HepG2 (cell line): ENCODE measurements at regions not wholly inside any gene's neighbourhood (a gene's known extent, or its start where the extent isn't known, plus 50 kb on each side); places are given as distances from the start of the nearest gene placed in this dataset.

ENCODE experiments used
- ARID2 ChIP-seq: sonication (generic); formaldehyde crosslinking; IDR thresholded peaks from 2 replicates; pipeline ENCODE4 v1.8.1; 2022; ENCODE audit warnings: mild to moderate bottlenecking, missing genetic modification reagents, borderline replicate concordance
- JUN ChIP-seq: sonication (generic); formaldehyde crosslinking; IDR thresholded peaks from 2 replicates; pipeline ENCODE4 v1.4.0; 2020; ENCODE audit warnings: mild to moderate bottlenecking, missing genetic modification reagents
- MAFF ChIP-seq: IDR thresholded peaks from 2 replicates; pipeline ENCODE4 v1.6.1; 2011; ENCODE audit warnings: low read depth, low read length, improper control_type of control experiment
- PAF1 ChIP-seq: IDR thresholded peaks from 2 replicates; pipeline ENCODE4 v1.6.1; 2016; ENCODE audit warnings: missing genetic modification reagents, missing compliant biosample characterization
- RXRB ChIP-seq: IDR thresholded peaks from 2 replicates; pipeline ENCODE4 v1.6.1; 2016; ENCODE audit warnings: borderline replicate concordance, missing genetic modification reagents, missing compliant biosample characterization
- SP1 ChIP-seq, 2 experiments: fragments of 450-650 bp in 1 of 2; sonication (generic) in 1 of 2; formaldehyde crosslinking in 1 of 2; IDR thresholded peaks; 2 replicates each; pipeline versions ENCODE4 v1.4.0 to v1.6.1; 2016 to 2020; ENCODE audit warnings: missing genetic modification reagents in 1 of 2
- ZBTB8A ChIP-seq: sonication (generic); formaldehyde crosslinking; IDR thresholded peaks from 2 replicates; pipeline ENCODE4 v1.4.0; 2020; ENCODE audit warnings: mild to moderate bottlenecking, low read depth, missing genetic modification reagents, borderline replicate concordance
- ZFP41 ChIP-seq: sonication (generic); formaldehyde crosslinking; IDR thresholded peaks from 2 replicates; pipeline ENCODE4 v1.4.0; 2020; ENCODE audit warnings: mild to moderate bottlenecking, missing genetic modification reagents, borderline replicate concordance
- ZNF224 ChIP-seq: sonication (generic); formaldehyde crosslinking; IDR thresholded peaks from 2 replicates; pipeline ENCODE4 v1.5.0; 2020; ENCODE audit warnings: mild to moderate bottlenecking, missing genetic modification reagents
- ZNF292 ChIP-seq: sonication (generic); formaldehyde crosslinking; IDR thresholded peaks from 2 replicates; pipeline ENCODE4 v1.8.1; 2022; ENCODE audit warnings: mild to moderate bottlenecking, low read depth, missing genetic modification reagents, borderline replicate concordance
- ZNF550 ChIP-seq: sonication (generic); formaldehyde crosslinking; IDR thresholded peaks from 2 replicates; pipeline ENCODE4 v1.4.0; 2020; ENCODE audit warnings: mild to moderate bottlenecking, missing genetic modification reagents, borderline replicate concordance
- ZNF558 ChIP-seq: sonication (generic); formaldehyde crosslinking; IDR thresholded peaks from 2 replicates; pipeline ENCODE4 v1.9.0; 2022; ENCODE audit warnings: mild to moderate bottlenecking, missing genetic modification reagents, borderline replicate concordance
- TF ChIP-seq, protein P1 (sequence below), 2 experiments: sonication (generic) in 1 of 2; formaldehyde crosslinking in 1 of 2; IDR thresholded peaks; 2 replicates each; pipeline versions ENCODE4 v1.4.0 to v1.6.1; 2018 to 2020; ENCODE audit warnings: missing genetic modification reagents in 2 of 2, borderline replicate concordance in 1 of 2, low read depth in 1 of 2, mild to moderate bottlenecking in 1 of 2, missing biosample characterization in 1 of 2
- TF ChIP-seq, protein P2 (sequence below): sonication (generic); formaldehyde crosslinking; IDR thresholded peaks from 2 replicates; pipeline ENCODE4 v1.4.0; 2020; ENCODE audit warnings: mild to moderate bottlenecking, low read depth, missing genetic modification reagents
- TF ChIP-seq, protein P3 (sequence below): sonication (generic); formaldehyde crosslinking; IDR thresholded peaks from 2 replicates; pipeline ENCODE4 v1.4.0; 2020; ENCODE audit warnings: missing genetic modification reagents
- TF ChIP-seq, protein P4 (sequence below): sonication (generic); formaldehyde crosslinking; conservative IDR thresholded peaks from 2 replicates; pipeline ENCODE4 v1.8.0; 2022; ENCODE audit warnings: mild to moderate bottlenecking, moderate library complexity, missing genetic modification reagents

DNA sequence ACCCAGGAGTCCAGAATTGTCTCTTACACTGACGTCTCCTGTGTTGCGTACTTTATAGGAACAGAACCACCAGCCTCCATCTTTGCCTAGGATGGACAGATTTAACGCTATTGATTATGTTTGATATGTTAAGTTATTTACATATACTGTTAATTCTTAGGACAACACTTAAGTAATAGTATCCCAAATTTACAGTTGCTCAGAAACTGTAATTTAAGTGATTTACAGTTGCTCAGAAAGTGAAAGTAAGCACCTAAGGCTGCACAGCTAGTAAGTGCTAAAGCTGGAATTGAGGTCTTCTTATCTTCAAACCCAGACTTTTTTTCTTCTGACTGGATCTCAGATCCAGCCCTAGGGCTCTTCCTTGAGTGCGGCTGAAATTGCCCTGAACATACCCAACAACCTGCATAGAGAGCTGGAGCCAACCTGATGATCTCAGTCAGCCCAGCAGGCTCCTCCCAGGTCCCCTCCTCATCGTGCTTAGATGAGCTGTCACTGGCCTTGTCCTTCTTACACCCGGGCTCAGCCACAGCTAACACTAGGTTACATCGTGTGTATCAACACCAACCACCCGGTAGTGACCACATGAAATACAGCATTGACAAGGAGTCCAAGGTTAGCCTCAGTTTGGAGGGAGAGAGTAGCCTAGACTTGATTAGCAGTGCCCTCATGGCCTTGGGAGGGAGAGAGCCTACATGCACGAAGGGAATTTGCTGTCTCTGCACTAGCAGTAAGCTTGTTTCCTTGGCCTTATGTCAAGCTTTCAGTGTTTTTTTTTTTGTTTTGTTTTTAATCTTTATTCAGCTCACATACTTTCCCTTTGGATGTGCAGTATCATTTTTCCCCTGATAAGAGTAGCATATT is 111.1 kb upstream of the ARHGAP5 start (continued):
- TF ChIP-seq, protein P1, sequence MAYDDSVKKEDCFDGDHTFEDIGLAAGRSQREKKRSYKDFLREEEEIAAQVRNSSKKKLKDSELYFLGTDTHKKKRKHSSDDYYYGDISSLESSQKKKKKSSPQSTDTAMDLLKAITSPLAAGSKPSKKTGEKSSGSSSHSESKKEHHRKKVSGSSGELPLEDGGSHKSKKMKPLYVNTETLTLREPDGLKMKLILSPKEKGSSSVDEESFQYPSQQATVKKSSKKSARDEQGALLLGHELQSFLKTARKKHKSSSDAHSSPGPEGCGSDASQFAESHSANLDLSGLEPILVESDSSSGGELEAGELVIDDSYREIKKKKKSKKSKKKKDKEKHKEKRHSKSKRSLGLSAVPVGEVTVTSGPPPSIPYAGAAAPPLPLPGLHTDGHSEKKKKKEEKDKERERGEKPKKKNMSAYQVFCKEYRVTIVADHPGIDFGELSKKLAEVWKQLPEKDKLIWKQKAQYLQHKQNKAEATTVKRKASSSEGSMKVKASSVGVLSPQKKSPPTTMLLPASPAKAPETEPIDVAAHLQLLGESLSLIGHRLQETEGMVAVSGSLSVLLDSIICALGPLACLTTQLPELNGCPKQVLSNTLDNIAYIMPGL (CRISPR knock-in tag; IDR thresholded peaks at IDR 0.05; ENCODE audit: borderline replicate concordance in 1 of 2, low read depth in 1 of 2), result peak in 1 of 2 experiments; percentile 62; a peak in 1 of 4 replicates
- peak; percentile 94 for TF ChIP-seq RXRB (CRISPR knock-in tag)
- TF ChIP-seq, protein P2, sequence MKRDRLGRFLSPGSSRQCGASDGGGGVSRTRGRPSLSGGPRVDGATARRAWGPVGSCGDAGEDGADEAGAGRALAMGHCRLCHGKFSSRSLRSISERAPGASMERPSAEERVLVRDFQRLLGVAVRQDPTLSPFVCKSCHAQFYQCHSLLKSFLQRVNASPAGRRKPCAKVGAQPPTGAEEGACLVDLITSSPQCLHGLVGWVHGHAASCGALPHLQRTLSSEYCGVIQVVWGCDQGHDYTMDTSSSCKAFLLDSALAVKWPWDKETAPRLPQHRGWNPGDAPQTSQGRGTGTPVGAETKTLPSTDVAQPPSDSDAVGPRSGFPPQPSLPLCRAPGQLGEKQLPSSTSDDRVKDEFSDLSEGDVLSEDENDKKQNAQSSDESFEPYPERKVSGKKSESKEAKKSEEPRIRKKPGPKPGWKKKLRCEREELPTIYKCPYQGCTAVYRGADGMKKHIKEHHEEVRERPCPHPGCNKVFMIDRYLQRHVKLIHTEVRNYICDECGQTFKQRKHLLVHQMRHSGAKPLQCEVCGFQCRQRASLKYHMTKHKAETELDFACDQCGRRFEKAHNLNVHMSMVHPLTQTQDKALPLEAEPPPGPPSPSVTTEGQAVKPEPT, result no peak
- TF ChIP-seq JUN, result peak; percentile 44; the same call in 1 of the 2 replicates
- TF ChIP-seq ZFP41 (CRISPR knock-in tag), result no peak
- TF ChIP-seq, protein P3, sequence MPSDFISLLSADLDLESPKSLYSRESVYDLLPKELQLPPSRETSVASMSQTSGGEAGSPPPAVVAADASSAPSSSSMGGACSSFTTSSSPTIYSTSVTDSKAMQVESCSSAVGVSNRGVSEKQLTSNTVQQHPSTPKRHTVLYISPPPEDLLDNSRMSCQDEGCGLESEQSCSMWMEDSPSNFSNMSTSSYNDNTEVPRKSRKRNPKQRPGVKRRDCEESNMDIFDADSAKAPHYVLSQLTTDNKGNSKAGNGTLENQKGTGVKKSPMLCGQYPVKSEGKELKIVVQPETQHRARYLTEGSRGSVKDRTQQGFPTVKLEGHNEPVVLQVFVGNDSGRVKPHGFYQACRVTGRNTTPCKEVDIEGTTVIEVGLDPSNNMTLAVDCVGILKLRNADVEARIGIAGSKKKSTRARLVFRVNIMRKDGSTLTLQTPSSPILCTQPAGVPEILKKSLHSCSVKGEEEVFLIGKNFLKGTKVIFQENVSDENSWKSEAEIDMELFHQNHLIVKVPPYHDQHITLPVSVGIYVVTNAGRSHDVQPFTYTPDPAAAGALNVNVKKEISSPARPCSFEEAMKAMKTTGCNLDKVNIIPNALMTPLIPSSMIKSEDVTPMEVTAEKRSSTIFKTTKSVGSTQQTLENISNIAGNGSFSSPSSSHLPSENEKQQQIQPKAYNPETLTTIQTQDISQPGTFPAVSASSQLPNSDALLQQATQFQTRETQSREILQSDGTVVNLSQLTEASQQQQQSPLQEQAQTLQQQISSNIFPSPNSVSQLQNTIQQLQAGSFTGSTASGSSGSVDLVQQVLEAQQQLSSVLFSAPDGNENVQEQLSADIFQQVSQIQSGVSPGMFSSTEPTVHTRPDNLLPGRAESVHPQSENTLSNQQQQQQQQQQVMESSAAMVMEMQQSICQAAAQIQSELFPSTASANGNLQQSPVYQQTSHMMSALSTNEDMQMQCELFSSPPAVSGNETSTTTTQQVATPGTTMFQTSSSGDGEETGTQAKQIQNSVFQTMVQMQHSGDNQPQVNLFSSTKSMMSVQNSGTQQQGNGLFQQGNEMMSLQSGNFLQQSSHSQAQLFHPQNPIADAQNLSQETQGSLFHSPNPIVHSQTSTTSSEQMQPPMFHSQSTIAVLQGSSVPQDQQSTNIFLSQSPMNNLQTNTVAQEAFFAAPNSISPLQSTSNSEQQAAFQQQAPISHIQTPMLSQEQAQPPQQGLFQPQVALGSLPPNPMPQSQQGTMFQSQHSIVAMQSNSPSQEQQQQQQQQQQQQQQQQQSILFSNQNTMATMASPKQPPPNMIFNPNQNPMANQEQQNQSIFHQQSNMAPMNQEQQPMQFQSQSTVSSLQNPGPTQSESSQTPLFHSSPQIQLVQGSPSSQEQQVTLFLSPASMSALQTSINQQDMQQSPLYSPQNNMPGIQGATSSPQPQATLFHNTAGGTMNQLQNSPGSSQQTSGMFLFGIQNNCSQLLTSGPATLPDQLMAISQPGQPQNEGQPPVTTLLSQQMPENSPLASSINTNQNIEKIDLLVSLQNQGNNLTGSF, result 0 out of 2 replicates have a peak, but pooled peaks have one; percentile 72
- no peak for TF ChIP-seq SP1 (IDR thresholded peaks at IDR 0.05)
- peak; percentile 74 for TF ChIP-seq SP1 (CRISPR knock-in tag; IDR thresholded peaks at IDR 0.05)
- TF ChIP-seq ARID2 (CRISPR knock-in tag), result no peak
- no peak for TF ChIP-seq ZNF224 (CRISPR knock-in tag)
- peak; percentile 45; the same call in 1 of the 2 replicates for TF ChIP-seq MAFF
- TF ChIP-seq, protein P4, sequence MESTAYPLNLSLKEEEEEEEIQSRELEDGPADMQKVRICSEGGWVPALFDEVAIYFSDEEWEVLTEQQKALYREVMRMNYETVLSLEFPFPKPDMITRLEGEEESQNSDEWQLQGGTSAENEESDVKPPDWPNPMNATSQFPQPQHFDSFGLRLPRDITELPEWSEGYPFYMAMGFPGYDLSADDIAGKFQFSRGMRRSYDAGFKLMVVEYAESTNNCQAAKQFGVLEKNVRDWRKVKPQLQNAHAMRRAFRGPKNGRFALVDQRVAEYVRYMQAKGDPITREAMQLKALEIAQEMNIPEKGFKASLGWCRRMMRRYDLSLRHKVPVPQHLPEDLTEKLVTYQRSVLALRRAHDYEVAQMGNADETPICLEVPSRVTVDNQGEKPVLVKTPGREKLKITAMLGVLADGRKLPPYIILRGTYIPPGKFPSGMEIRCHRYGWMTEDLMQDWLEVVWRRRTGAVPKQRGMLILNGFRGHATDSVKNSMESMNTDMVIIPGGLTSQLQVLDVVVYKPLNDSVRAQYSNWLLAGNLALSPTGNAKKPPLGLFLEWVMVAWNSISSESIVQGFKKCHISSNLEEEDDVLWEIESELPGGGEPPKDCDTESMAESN (CRISPR knock-in tag), result no peak
- TF ChIP-seq ZBTB8A (CRISPR knock-in tag), result no peak
- no peak for TF ChIP-seq ZNF558 (CRISPR knock-in tag)
- TF ChIP-seq ZNF550 (CRISPR knock-in tag), result no peak
- no peak for TF ChIP-seq PAF1 (CRISPR knock-in tag)
- peak; percentile 96; the same call in 1 of the 2 replicates for TF ChIP-seq ZNF292 (CRISPR knock-in tag)
